Fibroblast of lung (primary cell): ENCODE measurements at regions not wholly inside any gene's neighbourhood (a gene's known extent, or its start where the extent isn't known, plus 50 kb on each side); places are given as distances from the start of the nearest gene placed in this dataset.

ENCODE experiments used
- DNase-seq, 2 donors: peaks; one replicate each; pipeline versions ENCODE4 v3.0.0 to v3.0.0-alpha.2; 2010; ENCODE audit warnings: low read depth in 2 of 2
- H2AFZ ChIP-seq: 2 replicates; pipeline ENCODE4 v1.5.1; 2012; ENCODE audit warnings: low read length, control low read depth, inconsistent platforms
- H3K27ac ChIP-seq: 2 replicates; pipeline ENCODE4 v1.5.1; 2011; ENCODE audit warnings: low read length, control low read depth; ENCODE audit not compliant: insufficient read depth
- H3K27me3 ChIP-seq: 2 replicates; pipeline ENCODE4 v1.5.1; 2011; ENCODE audit warnings: mild to moderate bottlenecking, low read length; ENCODE audit not compliant: control insufficient read depth, insufficient read depth
- H3K36me3 ChIP-seq: 2 replicates; pipeline ENCODE4 v1.5.1; 2011; ENCODE audit warnings: low read length; ENCODE audit not compliant: control insufficient read depth, insufficient read depth
- H3K4me1 ChIP-seq: 2 replicates; pipeline ENCODE4 v1.5.1; 2011; ENCODE audit warnings: low read length; ENCODE audit not compliant: control insufficient read depth, insufficient read depth; ENCODE audit errors: extremely low read depth
- H3K4me2 ChIP-seq: 2 replicates; pipeline ENCODE4 v1.5.1; 2011; ENCODE audit warnings: low read length, control low read depth; ENCODE audit not compliant: insufficient read depth; ENCODE audit errors: extremely low read depth
- H3K4me3 ChIP-seq, 4 experiments: fragments of 200-600 bp in 1 of 4; sonication (generic) in 1 of 4; replicated peaks in 1 of 4; 2 replicates each; pipeline ENCODE4 v1.5.1; 2011 to 2016; ENCODE audit warnings: low read length in 4 of 4, low read depth in 3 of 4, mild to moderate bottlenecking in 3 of 4, control low read depth in 2 of 4, inconsistent platforms in 1 of 4, mixed read lengths in 1 of 4; ENCODE audit not compliant: insufficient read depth in 1 of 4; ENCODE audit errors: control extremely low read depth in 1 of 4
- H3K79me2 ChIP-seq: 2 replicates; pipeline ENCODE4 v1.5.1; 2012; ENCODE audit warnings: mild to moderate bottlenecking, low read length, inconsistent platforms; ENCODE audit not compliant: control insufficient read depth, insufficient read depth
- H3K9ac ChIP-seq: 2 replicates; pipeline ENCODE4 v1.5.1; 2011; ENCODE audit warnings: mild to moderate bottlenecking, low read length, control low read depth; ENCODE audit not compliant: insufficient read depth
- H3K9me3 ChIP-seq: 2 replicates; pipeline ENCODE4 v1.5.1; 2012; ENCODE audit warnings: low read depth, low read length; ENCODE audit not compliant: control insufficient read depth, insufficient read depth
- H4K20me1 ChIP-seq: 2 replicates; pipeline ENCODE4 v1.5.1; 2011; ENCODE audit warnings: low read length; ENCODE audit not compliant: control insufficient read depth, insufficient read depth; ENCODE audit errors: extremely low read depth
- CTCF ChIP-seq, 2 donors: IDR thresholded peaks in 1 of 2; conservative IDR thresholded peaks in 1 of 2; 1 replicate in 1 of 2; 2 replicates in 1 of 2; pipeline ENCODE4 v1.5.1; 2011 to 2012; ENCODE audit warnings: low read length in 2 of 2, control low read depth in 1 of 2, inconsistent platforms in 1 of 2, low read depth in 1 of 2, mild to moderate bottlenecking in 1 of 2
- EZH2 ChIP-seq: IDR thresholded peaks from 2 replicates; pipeline ENCODE4 v1.5.1; 2012; ENCODE audit warnings: low read length, control low read depth, mild to moderate bottlenecking; ENCODE audit errors: missing control alignments

- no peak overlapping the region for H2AFZ ChIP-seq
- no peaks in the 10 kb centered on the region for H3K27me3 ChIP-seq
- no peak for DNase-seq
- H4K20me1 ChIP-seq: no peaks in the 10 kb centered on the region
- no peak overlapping the region for H3K9ac ChIP-seq
- no peak overlapping the region for H3K4me3 ChIP-seq
- TF ChIP-seq CTCF (conservative IDR thresholded peaks at IDR 0.05 in 1 of 2, IDR thresholded peaks at IDR 0.05 in 1 of 2; ENCODE audit: low read depth in 1 of 2, low read length in 2 of 2): no peak
- no peak for TF ChIP-seq EZH2
- H3K79me2 ChIP-seq: no peaks in the 10 kb centered on the region
- H3K36me3 ChIP-seq: no peaks in the 10 kb centered on the region
- no peak overlapping the region for H3K27ac ChIP-seq
- H3K4me1 ChIP-seq: no peaks in the 10 kb centered on the region
- H3K4me2 ChIP-seq: no peak overlapping the region
- H3K9me3 ChIP-seq: no peaks in the 10 kb centered on the region
Observed at GRCh38 chr2:138919120-138919747, 139.0 kb upstream of the NXPH2 start.

DNA sequence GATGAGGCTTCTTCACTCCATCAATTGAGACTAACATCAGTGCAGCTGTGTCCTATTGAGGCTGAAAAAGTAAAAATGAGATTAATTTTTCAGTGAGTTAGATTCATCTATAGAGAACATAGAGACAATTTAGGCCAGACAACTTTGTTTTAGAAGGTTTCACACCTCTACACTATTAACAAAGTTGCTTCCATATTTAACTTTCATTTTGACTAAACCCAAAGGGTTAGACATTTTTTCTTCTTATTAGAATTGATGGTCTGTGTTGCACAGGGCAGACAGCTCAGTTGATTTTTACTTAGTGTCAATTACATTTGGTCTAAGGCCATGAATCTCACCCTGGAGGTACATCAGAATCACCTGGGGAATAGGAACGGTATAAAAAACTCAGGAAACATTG is 130.2 kb upstream of the NXPH2 start:
- no peaks in the 10 kb centered on the region for H4K20me1 ChIP-seq

DNA sequence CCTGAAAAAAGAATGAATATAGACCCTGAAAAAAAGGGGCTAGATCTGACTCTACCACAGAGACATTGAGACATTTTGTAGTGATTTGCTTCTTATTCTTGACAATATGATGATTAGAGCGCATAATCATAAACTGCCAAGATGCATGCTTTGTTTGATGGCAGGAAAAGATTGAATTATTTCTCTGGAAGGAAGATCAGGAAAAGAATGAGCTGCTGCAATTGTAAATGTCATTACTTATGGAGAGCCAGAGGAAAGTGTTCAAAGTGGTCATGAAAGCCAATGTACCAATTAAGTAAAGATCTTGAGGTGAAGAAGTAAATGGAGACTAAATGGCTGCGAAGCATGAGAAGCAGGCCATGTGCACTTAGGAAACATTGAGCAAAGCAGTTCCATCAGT is 126.4 kb upstream of the NXPH2 start:
- H3K4me1 ChIP-seq: no peaks in the 10 kb centered on the region
- H2AFZ ChIP-seq: no peak overlapping the region
- DNase-seq: no peak
- H3K4me2 ChIP-seq: no peak overlapping the region
- no peaks in the 10 kb centered on the region for H4K20me1 ChIP-seq
- H3K9ac ChIP-seq: no peak overlapping the region
- no peaks in the 10 kb centered on the region for H3K9me3 ChIP-seq
- no peak overlapping the region for H3K4me3 ChIP-seq
- no peaks in the 10 kb centered on the region for H3K79me2 ChIP-seq
- H3K36me3 ChIP-seq: no peaks in the 10 kb centered on the region
- TF ChIP-seq EZH2 (no peak), CTCF (conservative IDR thresholded peaks at IDR 0.05 in 1 of 2, IDR thresholded peaks at IDR 0.05 in 1 of 2; ENCODE audit: low read depth in 1 of 2, low read length in 2 of 2) (no peak)
- no peaks in the 10 kb centered on the region for H3K27me3 ChIP-seq
- H3K27ac ChIP-seq: no peak overlapping the region

More for the DNA sequence above, 130.2 kb upstream of the NXPH2 start:
- Histone ChIP-seq H3K4me3 (no peak overlapping the region), H2AFZ (no peak overlapping the region), H3K36me3 (no peaks in the 10 kb centered on the region), H3K79me2 (no peaks in the 10 kb centered on the region), H3K4me1 (no peaks in the 10 kb centered on the region), H3K27me3 (no peaks in the 10 kb centered on the region), H3K27ac (no peak overlapping the region), H3K9me3 (no peaks in the 10 kb centered on the region), H3K9ac (no peak overlapping the region), H3K4me2 (no peak overlapping the region)
- TF ChIP-seq EZH2 (no peak), CTCF (conservative IDR thresholded peaks at IDR 0.05 in 1 of 2, IDR thresholded peaks at IDR 0.05 in 1 of 2; ENCODE audit: low read depth in 1 of 2, low read length in 2 of 2) (no peak)
- DNase-seq: no peak
